ENCODE measurements at regions not wholly inside any gene's neighbourhood (a gene's known extent, or its start where the extent isn't known, plus 50 kb on each side); places are given as distances from the start of the nearest gene placed in this dataset.

DNA sequence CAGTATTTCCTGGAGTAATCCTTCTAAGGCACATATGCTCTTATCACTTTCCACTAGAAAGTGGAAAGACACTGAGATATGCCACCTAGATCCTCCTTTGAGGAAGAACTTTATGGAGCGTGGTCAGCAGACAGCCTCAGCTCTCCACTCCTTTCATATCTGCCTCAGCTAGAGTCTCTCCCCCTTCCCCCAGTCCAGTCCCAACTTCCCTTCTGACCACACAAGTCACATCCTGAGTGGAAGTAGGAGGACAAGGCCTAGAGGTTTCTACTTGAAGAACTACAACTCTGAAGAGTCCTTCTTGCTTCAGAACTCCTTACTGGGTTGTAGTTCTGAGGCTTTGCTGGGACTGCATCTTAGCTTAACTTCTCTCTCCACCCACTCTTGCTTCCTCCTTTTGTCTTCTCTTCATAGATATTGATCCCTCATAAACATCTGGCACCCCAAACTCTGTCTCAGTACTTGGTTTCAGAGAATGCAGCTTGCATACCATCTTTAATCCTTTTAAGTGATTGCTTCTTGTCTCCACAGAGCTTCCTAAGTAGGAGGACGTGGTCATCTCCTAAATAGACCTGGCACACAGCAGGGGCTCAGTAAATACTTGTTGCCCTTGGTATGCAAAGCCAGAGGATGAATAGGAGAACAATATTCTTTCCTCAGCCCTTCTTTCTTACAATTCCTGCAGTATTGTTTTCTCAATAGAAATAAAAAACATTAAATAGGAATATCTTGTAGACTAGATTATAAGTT lies 109.6 kb downstream of the OXSM start (continued):
- no peak for TF ChIP-seq SKIL (IDR thresholded peaks at IDR 0.05; ENCODE audit: low read depth, poor library complexity, severe bottlenecking)
- no peak for TF ChIP-seq CBFB (IDR thresholded peaks at IDR 0.05; ENCODE audit: low read depth)
- no peak for TF ChIP-seq KDM1A (IDR thresholded peaks at IDR 0.05; ENCODE audit: borderline replicate concordance)
- TF ChIP-seq MLLT1 (IDR thresholded peaks at IDR 0.05): no peak
- no peak for TF ChIP-seq CREB1 (IDR thresholded peaks at IDR 0.05; ENCODE audit: low read depth)
- TF ChIP-seq KLF5 (IDR thresholded peaks at IDR 0.05; ENCODE audit: partially characterized antibody): no peak
- no peak for TF ChIP-seq MEF2B (IDR thresholded peaks at IDR 0.05; ENCODE audit: partially characterized antibody, poor library complexity, severe bottlenecking)

DNA sequence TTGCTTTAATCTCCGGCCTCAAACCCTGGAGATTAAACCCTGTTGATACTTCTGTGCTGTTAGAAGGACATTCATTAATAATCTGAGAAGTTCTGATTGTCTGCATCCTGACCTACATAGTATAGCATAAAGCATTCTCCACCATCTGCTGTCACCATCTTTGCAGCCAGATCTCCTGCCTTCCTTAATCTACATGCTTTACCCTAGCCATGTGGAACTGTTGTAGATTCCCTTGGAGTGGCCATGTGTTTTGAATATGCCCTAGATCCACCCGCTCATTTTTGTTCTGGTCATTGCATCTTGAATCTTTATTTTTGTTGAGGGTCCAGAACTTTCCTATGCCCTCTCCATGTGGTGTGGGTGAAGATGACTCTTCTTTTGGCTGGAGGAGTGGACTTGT lies 110.3 kb downstream of the OXSM start:
- Histone ChIP-seq H3K4me1 (ENCODE audit: control insufficient read depth, insufficient read depth, low read length) (no peaks in the 10 kb centered on the region), H2AFZ (ENCODE audit: control insufficient read depth, low read depth, low read length) (no peak overlapping the region), H3K4me3 (no peak overlapping the region), H3K9me3 (replicated peaks; ENCODE audit: control insufficient read depth, insufficient read depth, low read length) (no peaks in the 10 kb centered on the region), H3K27me3 (replicated peaks in 1 of 2; ENCODE audit: control insufficient read depth in 2 of 2, insufficient read depth in 2 of 2, low read length in 1 of 2) (0 out of 4 replicates have a peak, but pooled peaks cover 0 to 2% of the 10 kb centered on the region in 2 experiments), H3K4me2 (ENCODE audit: control insufficient read depth, insufficient read depth) (no peak overlapping the region), H3K36me3 (ENCODE audit: control insufficient read depth in 2 of 2, insufficient read depth in 2 of 2, low read length in 1 of 2) (no peaks in the 10 kb centered on the region), H3K79me2 (ENCODE audit: control insufficient read depth, insufficient read depth, low read length) (no peaks in the 10 kb centered on the region), H3K9ac (ENCODE audit: control insufficient read depth, insufficient read depth, low read length) (no peak overlapping the region), H3K27ac (ENCODE audit: control insufficient read depth, insufficient read depth) (no peak overlapping the region), H4K20me1 (ENCODE audit: control insufficient read depth, insufficient read depth) (no peaks in the 10 kb centered on the region)
- BruUV-seq (replicated peaks): no TSS peak
- ATAC-seq (no peak), FAIRE-seq (no peak), DNase-seq (ENCODE audit: low read depth, low spot score) (no peak)
- ChIA-PET SMC1A (ENCODE audit: uncharacterized antibody, unreplicated experiment) (interaction anchor here (1.1 kb wide), 1 partner anchor 252 kb away, joined by 6 read pairs; no protein-coding TSS in a partner anchor), RAD21 (ENCODE audit: unreplicated experiment) (no interaction called here), POLR2A (no interaction called here), CTCF (interaction anchor here (2.8 kb wide), 1 partner anchor 252 kb away, joined by 17 read pairs; no protein-coding TSS in a partner anchor)
- in situ Hi-C loops (cut with MboI): no loop called here
- 32% methylated on average over 2 of the region's 2 CpGs for WGBS (ENCODE audit: insufficient coverage, insufficient replicate concordance, low lambda C conversion rate, missing lambda C conversion rate)
- intact Hi-C loops (cut with micrococcal nuclease; ENCODE audit: unreplicated experiment): loop anchor here (10.0 kb wide), 1 partner anchor 815 kb away; no protein-coding TSS in a partner anchor
- TF ChIP-seq, protein P1, sequence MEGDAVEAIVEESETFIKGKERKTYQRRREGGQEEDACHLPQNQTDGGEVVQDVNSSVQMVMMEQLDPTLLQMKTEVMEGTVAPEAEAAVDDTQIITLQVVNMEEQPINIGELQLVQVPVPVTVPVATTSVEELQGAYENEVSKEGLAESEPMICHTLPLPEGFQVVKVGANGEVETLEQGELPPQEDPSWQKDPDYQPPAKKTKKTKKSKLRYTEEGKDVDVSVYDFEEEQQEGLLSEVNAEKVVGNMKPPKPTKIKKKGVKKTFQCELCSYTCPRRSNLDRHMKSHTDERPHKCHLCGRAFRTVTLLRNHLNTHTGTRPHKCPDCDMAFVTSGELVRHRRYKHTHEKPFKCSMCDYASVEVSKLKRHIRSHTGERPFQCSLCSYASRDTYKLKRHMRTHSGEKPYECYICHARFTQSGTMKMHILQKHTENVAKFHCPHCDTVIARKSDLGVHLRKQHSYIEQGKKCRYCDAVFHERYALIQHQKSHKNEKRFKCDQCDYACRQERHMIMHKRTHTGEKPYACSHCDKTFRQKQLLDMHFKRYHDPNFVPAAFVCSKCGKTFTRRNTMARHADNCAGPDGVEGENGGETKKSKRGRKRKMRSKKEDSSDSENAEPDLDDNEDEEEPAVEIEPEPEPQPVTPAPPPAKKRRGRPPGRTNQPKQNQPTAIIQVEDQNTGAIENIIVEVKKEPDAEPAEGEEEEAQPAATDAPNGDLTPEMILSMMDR (IDR thresholded peaks at IDR 0.05 in 2 of 3, conservative IDR thresholded peaks at IDR 0.05 in 1 of 3; ENCODE audit: control insufficient read depth in 2 of 3, extremely low read depth in 1 of 3, insufficient read depth in 1 of 3, low read depth in 3 of 3, low read length in 3 of 3): no peak
- TF ChIP-seq NR2F1 (conservative IDR thresholded peaks at IDR 0.05) (no peak), PAX8 (IDR thresholded peaks at IDR 0.05) (no peak), MYB (IDR thresholded peaks at IDR 0.05; ENCODE audit: borderline replicate concordance, low read depth, low read length) (no peak), CBX5 (IDR thresholded peaks at IDR 0.05; ENCODE audit: low read depth) (no peak), NFXL1 (IDR thresholded peaks at IDR 0.05; ENCODE audit: borderline replicate concordance) (no peak)
- TF ChIP-seq, protein P2, sequence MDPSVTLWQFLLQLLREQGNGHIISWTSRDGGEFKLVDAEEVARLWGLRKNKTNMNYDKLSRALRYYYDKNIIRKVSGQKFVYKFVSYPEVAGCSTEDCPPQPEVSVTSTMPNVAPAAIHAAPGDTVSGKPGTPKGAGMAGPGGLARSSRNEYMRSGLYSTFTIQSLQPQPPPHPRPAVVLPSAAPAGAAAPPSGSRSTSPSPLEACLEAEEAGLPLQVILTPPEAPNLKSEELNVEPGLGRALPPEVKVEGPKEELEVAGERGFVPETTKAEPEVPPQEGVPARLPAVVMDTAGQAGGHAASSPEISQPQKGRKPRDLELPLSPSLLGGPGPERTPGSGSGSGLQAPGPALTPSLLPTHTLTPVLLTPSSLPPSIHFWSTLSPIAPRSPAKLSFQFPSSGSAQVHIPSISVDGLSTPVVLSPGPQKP (IDR thresholded peaks at IDR 0.05; ENCODE audit: low read depth, low read length): no peak
